GM23248 (cell line): ENCODE measurements at regions not wholly inside any gene's neighbourhood (a gene's known extent, or its start where the extent isn't known, plus 50 kb on each side); places are given as distances from the start of the nearest gene placed in this dataset.

Experiments used
- DNase-seq: peaks from one replicate; pipeline ENCODE4 v3.0.0-alpha.2; 2015
- H2AFZ ChIP-seq: fragments of 200-600 bp; sonication (generic); 2 replicates; pipeline ENCODE4 v1.6.1; 2016; ENCODE audit warnings: antibody characterized with exemption
- H3F3A ChIP-seq: fragments of 200-600 bp; sonication (generic); 2 replicates; pipeline ENCODE4 v1.6.1; 2016; ENCODE audit warnings: mild to moderate bottlenecking, antibody characterized with exemption, mixed run types; ENCODE audit not compliant: insufficient read depth
- H3K27ac ChIP-seq: fragments of 200-600 bp; sonication (generic); 2 replicates; pipeline ENCODE4 v1.5.1; 2016; ENCODE audit warnings: mild to moderate bottlenecking
- H3K27me3 ChIP-seq: fragments of 200-600 bp; sonication (generic); replicated peaks from 2 replicates; pipeline ENCODE4 v1.6.1; 2016; ENCODE audit warnings: mild to moderate bottlenecking; ENCODE audit not compliant: insufficient read depth
- H3K36me3 ChIP-seq: fragments of 200-600 bp; sonication (generic); 2 replicates; pipeline ENCODE4 v1.6.1; 2016; ENCODE audit warnings: low read depth, mild to moderate bottlenecking
- H3K4me1 ChIP-seq: fragments of 200-600 bp; sonication (generic); 2 replicates; pipeline ENCODE4 v1.6.1; 2016; ENCODE audit warnings: mild to moderate bottlenecking; ENCODE audit not compliant: insufficient read depth
- H3K4me2 ChIP-seq: fragments of 200-600 bp; sonication (generic); one replicate; pipeline ENCODE4 v1.6.1; 2016; ENCODE audit warnings: mild to moderate bottlenecking; ENCODE audit not compliant: unreplicated experiment
- H3K4me3 ChIP-seq: fragments of 200-600 bp; sonication (generic); 2 replicates; pipeline ENCODE4 v1.5.1; 2016; ENCODE audit warnings: mild to moderate bottlenecking
- H3K79me2 ChIP-seq: fragments of 200-600 bp; sonication (generic); 2 replicates; pipeline ENCODE4 v1.6.1; 2016; ENCODE audit warnings: mild to moderate bottlenecking; ENCODE audit not compliant: insufficient read depth
- H3K9ac ChIP-seq: fragments of 200-600 bp; sonication (generic); 2 replicates; pipeline ENCODE4 v1.6.1; 2016; ENCODE audit warnings: mild to moderate bottlenecking
- H3K9me2 ChIP-seq: fragments of 200-600 bp; sonication (generic); 2 replicates; pipeline ENCODE4 v1.6.1; 2016; ENCODE audit warnings: mixed run types, mild to moderate bottlenecking, moderate library complexity; ENCODE audit not compliant: insufficient read depth
- H3K9me3 ChIP-seq: fragments of 200-600 bp; sonication (generic); one replicate; pipeline ENCODE4 v1.6.1; 2017; ENCODE audit warnings: low read depth
- H4K20me1 ChIP-seq: fragments of 200-600 bp; sonication (generic); 2 replicates; pipeline ENCODE4 v1.6.0; 2016; ENCODE audit not compliant: insufficient read depth
- EZH2 ChIP-seq: fragments of 200-600 bp; sonication (generic); IDR thresholded peaks from 2 replicates; pipeline ENCODE4 v1.6.1; 2018; ENCODE audit warnings: antibody characterized with exemption, mild to moderate bottlenecking; ENCODE audit not compliant: insufficient read depth, poor library complexity, severe bottlenecking
- EZH2phosphoT487 ChIP-seq: fragments of 200-600 bp; sonication (generic); IDR thresholded peaks from 2 replicates; pipeline ENCODE4 v1.6.1; 2018; ENCODE audit warnings: antibody characterized with exemption, moderate library complexity, mild to moderate bottlenecking, low read depth; ENCODE audit not compliant: insufficient read depth
- WGBS, 2 experiments: methylation state at CpG; one replicate each; pipeline ENCODE4 v1.1.6; 2015 to 2017; ENCODE audit warnings: low lambda C conversion rate in 2 of 2, low coverage in 1 of 2; ENCODE audit errors: missing lambda C conversion rate in 2 of 2; 5-methylcytosine and 5-hydroxymethylcytosine counted together
- in situ Hi-C: fragments of 300-500 bp; cut with MboI; formaldehyde crosslinking; loops from 2 replicates; pipeline ENCODE4 v1.15.0; 2020

DNA sequence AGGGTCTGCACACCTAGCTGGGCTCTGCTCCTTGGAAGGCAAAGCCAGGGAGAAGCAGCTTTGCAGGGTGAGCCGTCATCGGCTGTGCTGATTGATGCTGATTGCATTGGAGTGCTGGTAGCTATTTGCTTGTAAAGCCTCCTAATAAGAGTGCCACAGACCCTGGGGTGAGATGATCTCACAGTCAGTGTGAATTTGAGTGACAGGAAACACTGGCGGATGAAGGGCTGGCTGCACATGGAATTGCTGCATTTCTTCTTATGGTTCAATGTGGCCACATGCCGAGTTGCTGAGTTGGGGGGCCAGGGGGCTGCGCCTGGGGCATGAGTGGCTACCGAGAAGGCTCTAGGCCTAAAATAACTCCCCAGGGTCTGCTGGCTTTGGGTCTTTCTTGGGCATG is 138.2 kb upstream of the CACNA1E start:
- Histone ChIP-seq H3K36me3 (no peaks in the 10 kb centered on the region), H3K9me3 (no peaks in the 10 kb centered on the region), H3K9ac (no peak overlapping the region), H3K4me2 (no peak overlapping the region), H3F3A (no peaks in the 10 kb centered on the region), H4K20me1 (no peaks in the 10 kb centered on the region), H3K79me2 (no peaks in the 10 kb centered on the region), H3K4me3 (no peak overlapping the region), H3K9me2 (no peaks in the 10 kb centered on the region), H3K4me1 (no peaks in the 10 kb centered on the region), H2AFZ (no peak overlapping the region), H3K27ac (no peak overlapping the region), H3K27me3 (peaks cover 3% of the 10 kb centered on the region; the same call in 1 of the 2 replicates)
- TF ChIP-seq EZH2phosphoT487 = no peak
- TF ChIP-seq EZH2 = no peak
- DNase-seq = no peak
- in situ Hi-C loops = no loop called here
- WGBS, 2 experiments = 21 to 37% methylated on average over 6 of the region's 6 CpGs

DNA sequence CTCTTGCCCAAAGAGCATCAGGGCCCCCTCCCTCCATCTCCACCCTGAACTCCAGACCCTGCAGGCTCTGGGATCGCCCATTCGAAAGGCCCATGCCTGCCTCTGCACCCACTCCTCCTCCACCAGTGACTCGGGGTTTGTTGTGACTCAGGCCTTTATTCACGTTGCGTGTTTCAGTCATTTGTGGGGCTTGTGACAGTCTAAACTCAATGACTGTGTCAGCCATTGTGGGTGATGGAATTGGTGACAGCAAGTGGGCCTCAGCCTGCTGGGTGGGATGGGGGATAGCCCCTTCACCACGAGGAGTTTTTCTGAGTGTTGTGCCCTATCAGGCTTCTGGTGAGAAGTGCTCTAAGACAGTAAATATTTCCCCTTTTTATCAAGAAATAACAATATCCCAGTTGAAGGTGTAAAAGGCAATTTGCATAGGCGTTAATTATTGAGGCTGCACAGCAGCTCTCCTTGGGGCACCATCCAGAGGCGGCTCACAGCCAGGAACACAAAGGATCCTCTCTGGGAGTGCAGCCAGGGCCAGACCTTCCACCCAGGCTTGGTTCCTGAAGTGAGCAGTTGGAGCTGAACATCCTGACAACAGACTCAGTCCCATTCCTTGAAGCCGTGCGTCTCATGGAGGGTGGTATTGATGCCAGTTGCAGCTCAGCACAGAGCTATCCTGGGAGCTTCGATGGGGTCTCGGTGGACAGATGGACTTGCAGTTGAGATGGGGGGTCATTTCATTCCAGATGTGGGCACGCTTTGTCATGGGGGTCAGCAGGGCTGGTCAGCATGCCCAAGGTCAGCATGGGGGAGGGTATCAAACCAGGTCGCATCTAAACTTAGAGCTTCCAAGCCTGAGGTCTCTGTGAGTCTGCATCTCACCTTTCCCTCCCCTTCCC is 135.6 kb upstream of the CACNA1E start:
- H2AFZ ChIP-seq = no peak overlapping the region
- no peak overlapping the region for H3K4me3 ChIP-seq
- H3K36me3 ChIP-seq = no peaks in the 10 kb centered on the region
- H3F3A ChIP-seq = no peaks in the 10 kb centered on the region
- H3K9me3 ChIP-seq = no peaks in the 10 kb centered on the region
- DNase-seq = no peak
- no peaks in the 10 kb centered on the region; the same call in 1 of the 2 replicates for H3K27me3 ChIP-seq
- H4K20me1 ChIP-seq = no peaks in the 10 kb centered on the region
- H3K79me2 ChIP-seq = no peaks in the 10 kb centered on the region
- no peak overlapping the region for H3K27ac ChIP-seq
- WGBS, 2 experiments = 30% methylated on average over 14 of the region's 14 CpGs
- in situ Hi-C loops = no loop called here
- H3K4me1 ChIP-seq = no peaks in the 10 kb centered on the region
- H3K4me2 ChIP-seq = no peak overlapping the region
- H3K9me2 ChIP-seq = no peaks in the 10 kb centered on the region
- TF ChIP-seq EZH2 (no peak), EZH2phosphoT487 (no peak)
- H3K9ac ChIP-seq = no peak overlapping the region

DNA sequence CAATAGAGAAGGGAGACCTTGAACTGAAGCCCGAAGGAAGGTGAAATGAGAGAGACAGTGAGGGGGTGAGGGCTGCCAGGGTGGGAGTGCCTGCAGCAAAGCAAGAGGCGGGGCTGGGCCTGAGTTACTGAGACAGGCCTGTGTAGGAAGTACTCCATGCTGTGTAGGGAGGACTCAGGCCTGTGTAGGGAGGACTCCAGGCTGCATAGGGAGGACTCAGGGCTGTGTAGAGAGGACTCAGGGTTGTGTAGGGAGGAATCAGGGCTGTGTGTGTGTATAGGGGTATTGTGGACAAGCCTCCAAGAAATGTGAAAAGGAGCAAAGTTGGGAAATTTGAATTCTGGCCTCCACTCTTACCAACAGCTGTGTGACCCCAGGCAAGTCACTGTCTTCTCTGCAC is 133.8 kb upstream of the CACNA1E start:
- Histone ChIP-seq H2AFZ (no peak overlapping the region), H3K9me2 (no peaks in the 10 kb centered on the region), H3K4me3 (no peak overlapping the region), H3F3A (no peaks in the 10 kb centered on the region), H3K36me3 (no peaks in the 10 kb centered on the region), H3K27ac (no peak overlapping the region), H3K27me3 (no peaks in the 10 kb centered on the region; the same call in 1 of the 2 replicates), H3K4me1 (no peaks in the 10 kb centered on the region), H3K9me3 (no peaks in the 10 kb centered on the region), H3K79me2 (no peaks in the 10 kb centered on the region), H4K20me1 (no peaks in the 10 kb centered on the region), H3K9ac (no peak overlapping the region), H3K4me2 (no peak overlapping the region)
- WGBS, 2 experiments = 9 to 11% methylated on average over 2 of the region's 2 CpGs
- in situ Hi-C loops = no loop called here
- TF ChIP-seq EZH2 (no peak), EZH2phosphoT487 (no peak)
- no peak for DNase-seq

DNA sequence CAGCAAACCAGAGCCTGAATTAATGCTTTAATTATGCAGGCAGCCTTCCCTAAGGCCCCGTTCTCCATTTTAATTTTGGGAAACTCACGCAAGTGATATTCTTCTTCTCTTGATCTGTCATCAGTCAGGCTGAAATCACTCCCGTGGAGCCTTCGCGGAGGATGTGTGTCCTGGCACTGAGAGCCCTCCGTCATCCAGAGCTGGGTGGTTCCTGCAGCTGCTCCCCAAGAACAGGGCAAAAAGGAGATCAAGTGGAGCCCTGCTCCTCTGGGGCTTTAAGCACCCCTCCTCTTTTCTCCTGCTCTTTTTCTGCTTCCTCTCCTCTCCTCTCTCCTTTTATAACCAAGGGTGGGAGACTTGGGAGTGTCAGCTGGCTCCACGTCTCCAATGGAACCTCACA is 133.2 kb upstream of the CACNA1E start:
- no peaks in the 10 kb centered on the region for H3K4me1 ChIP-seq
- 41% methylated on average over 7 of the region's 7 CpGs for WGBS, 2 experiments
- in situ Hi-C loops = no loop called here
- no peak overlapping the region for H3K9ac ChIP-seq
- no peaks in the 10 kb centered on the region for H4K20me1 ChIP-seq
- no peaks in the 10 kb centered on the region for H3K9me2 ChIP-seq
- H2AFZ ChIP-seq = no peak overlapping the region
- H3K4me2 ChIP-seq = no peak overlapping the region
- no peaks in the 10 kb centered on the region for H3K79me2 ChIP-seq
- DNase-seq = no peak
- no peak for TF ChIP-seq EZH2phosphoT487
- no peaks in the 10 kb centered on the region for H3K36me3 ChIP-seq
- H3K27me3 ChIP-seq = no peaks in the 10 kb centered on the region; the same call in 1 of the 2 replicates
- H3K27ac ChIP-seq = no peak overlapping the region
- H3K4me3 ChIP-seq = no peak overlapping the region
- no peaks in the 10 kb centered on the region for H3K9me3 ChIP-seq
- no peaks in the 10 kb centered on the region for H3F3A ChIP-seq
